Activated naive CD4-positive, alpha-beta T cell treated with anti-CD3 and anti-CD28 coated beads, Interleukin-2, amount 10 ng/mL, durations not matched to agents 7 days and 5 days (primary cell): ENCODE measurements at regions not wholly inside any gene's neighbourhood (a gene's known extent, or its start where the extent isn't known, plus 50 kb on each side); places are given as distances from the start of the nearest gene placed in this dataset.

Source experiments
- CTCF ChIA-PET: fragments of 350-600 bp; sonication (Branson Sonifier 250); formaldehyde crosslinking; loops from one replicate; lab custom pipeline; 2021; ENCODE audit warnings: antibody characterized with exemption; lab: Charles Lee
- DNase-seq: peaks from one replicate; pipeline ENCODE4 v3.0.0-alpha.2; 2020
- H3K27ac Mint-ChIP-seq: one replicate; pipeline ENCODE4 v1.8.0; 2021; ENCODE audit warnings: mild to moderate bottlenecking, moderate library complexity, mixed read lengths
- H3K27me3 Mint-ChIP-seq: one replicate; pipeline ENCODE4 v1.8.0; 2021; ENCODE audit warnings: mild to moderate bottlenecking, mixed read lengths
- H3K36me3 Mint-ChIP-seq: one replicate; pipeline ENCODE4 v1.8.0; 2021; ENCODE audit warnings: mixed read lengths
- H3K4me1 Mint-ChIP-seq: one replicate; pipeline ENCODE4 v1.8.0; 2021; ENCODE audit warnings: mixed read lengths
- H3K4me3 Mint-ChIP-seq: one replicate; pipeline ENCODE4 v1.8.0; 2021; ENCODE audit warnings: mild to moderate bottlenecking, moderate library complexity, mixed read lengths
- H3K9me3 Mint-ChIP-seq: one replicate; pipeline ENCODE4 v1.8.0; 2021; ENCODE audit warnings: mixed read lengths

DNA sequence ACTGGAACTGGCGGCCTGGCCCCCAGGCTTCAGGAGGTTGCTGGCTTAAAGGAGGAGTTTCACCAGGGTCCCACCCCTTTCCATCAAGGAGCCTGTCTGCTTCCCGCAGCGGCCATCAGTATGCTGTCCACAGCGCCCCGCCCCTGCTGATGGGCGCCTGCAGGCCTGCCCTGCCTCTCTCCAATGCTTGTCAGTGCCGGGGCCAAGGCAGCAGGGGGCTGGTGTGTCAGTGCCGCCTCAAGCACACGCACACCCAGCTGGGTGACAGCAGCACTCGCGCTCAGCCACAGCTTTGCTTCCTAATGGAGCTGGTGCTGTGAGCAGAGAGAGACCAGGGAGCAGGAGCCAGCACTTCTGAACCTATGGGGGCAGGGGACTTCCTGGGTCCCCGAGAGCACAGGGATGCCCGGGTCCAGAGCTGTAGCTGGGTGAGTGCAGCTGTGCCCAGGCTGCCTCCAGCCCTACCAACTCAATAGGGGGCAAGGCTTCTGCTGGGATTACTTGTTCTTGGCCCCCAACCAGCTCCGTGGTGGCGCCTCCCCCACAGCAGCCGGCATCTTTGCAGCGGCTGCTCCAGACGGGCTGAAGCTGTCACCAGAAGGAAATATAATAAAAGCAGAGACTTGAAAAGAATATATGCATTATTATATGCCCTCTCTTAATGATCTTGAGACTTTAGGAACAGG lies 377.2 kb upstream of the LRATD1 start:
- Mint-ChIP-seq H3K36me3 (no peaks in the 10 kb centered on the region), H3K27me3 (no peaks in the 10 kb centered on the region), H3K4me1 (no peaks in the 10 kb centered on the region), H3K27ac (no peak overlapping the region), H3K9me3 (no peaks in the 10 kb centered on the region), H3K4me3 (no peak overlapping the region)
- no peak for DNase-seq
- CTCF ChIA-PET, result no interaction called here

DNA sequence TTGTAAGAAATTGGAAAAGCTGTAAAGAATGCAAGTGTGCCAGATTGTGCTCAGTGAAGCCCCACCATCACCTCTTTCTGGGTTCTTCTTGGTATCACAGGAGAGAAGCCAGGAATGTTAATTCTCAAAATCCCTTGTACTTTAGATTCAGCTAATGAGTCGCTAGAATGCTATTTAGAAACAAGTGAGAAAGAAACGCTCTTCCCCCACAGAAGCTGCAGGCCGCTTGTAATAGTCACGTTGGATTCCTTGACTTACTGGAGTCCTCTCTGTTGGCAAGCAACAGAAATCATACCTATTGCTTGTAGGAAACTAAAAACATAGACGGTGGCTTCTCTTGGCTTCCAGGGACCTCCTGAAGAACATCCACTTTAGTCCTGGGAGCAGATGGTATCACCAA lies 375.6 kb upstream of the LRATD1 start:
- no peak overlapping the region for H3K4me3 Mint-ChIP-seq
- CTCF ChIA-PET, result no interaction called here
- no peaks in the 10 kb centered on the region for H3K27me3 Mint-ChIP-seq
- H3K4me1 Mint-ChIP-seq, result no peaks in the 10 kb centered on the region
- no peaks in the 10 kb centered on the region for H3K36me3 Mint-ChIP-seq
- no peak overlapping the region for H3K27ac Mint-ChIP-seq
- DNase-seq, result no peak
- H3K9me3 Mint-ChIP-seq, result no peaks in the 10 kb centered on the region

DNA sequence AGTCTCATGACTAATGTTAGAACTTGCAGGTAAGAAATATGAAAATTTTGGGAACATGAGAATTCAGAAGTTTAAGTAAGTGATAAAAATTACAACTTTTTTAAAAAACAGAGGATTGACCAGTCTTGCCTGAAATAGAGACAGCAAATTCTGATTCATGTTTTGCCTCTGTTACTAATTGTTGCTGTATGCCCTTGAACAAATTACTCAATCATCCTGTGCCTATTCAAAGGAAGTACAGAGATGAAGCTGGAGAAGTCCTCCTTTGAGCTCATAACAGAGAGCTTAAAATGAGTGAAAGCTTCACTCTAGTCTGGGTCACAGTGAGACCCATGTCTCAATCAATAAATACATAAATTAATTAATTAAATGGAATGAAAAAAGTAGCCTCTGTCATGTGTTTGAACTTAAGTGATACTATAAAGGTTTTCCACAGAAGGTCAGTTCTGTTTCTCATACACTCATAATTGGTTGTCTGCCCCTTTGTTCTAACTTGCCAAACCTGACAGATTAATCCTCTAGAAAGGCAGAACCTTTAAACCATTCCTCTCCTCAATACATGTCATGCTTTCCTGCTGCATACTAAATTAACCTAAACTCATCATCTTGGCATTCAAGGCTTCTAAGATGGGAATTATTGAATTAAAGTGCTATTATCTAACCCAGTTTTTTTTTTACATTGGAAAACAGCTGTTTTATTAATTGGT lies 374.6 kb upstream of the LRATD1 start:
- H3K4me1 Mint-ChIP-seq, result no peaks in the 10 kb centered on the region
- no peak overlapping the region for H3K4me3 Mint-ChIP-seq
- no peaks in the 10 kb centered on the region for H3K36me3 Mint-ChIP-seq
- CTCF ChIA-PET, result no interaction called here
- DNase-seq, result no peak
- H3K27ac Mint-ChIP-seq, result no peak overlapping the region
- no peaks in the 10 kb centered on the region for H3K27me3 Mint-ChIP-seq
- no peaks in the 10 kb centered on the region for H3K9me3 Mint-ChIP-seq

DNA sequence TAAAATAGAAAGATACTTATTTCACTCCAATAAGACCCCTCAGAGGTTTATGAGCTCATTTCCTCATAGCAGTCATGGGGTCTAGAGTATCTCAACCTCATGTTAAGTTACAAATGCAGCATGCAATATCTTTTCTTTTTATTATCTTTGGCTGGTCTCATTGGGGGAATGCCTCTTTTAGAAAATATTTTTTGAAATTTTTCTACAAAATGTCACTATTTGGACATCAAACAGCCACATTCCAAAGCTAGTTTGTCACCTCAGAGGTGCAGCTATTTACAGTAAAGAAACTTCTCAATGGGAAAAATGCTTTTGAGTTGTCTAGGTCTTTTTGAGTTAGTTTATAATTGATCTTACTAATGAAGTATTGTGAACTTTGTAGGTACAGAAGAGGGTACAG lies 370.7 kb upstream of the LRATD1 start:
- Mint-ChIP-seq H3K27ac (no peak overlapping the region), H3K4me3 (no peak overlapping the region), H3K36me3 (no peaks in the 10 kb centered on the region), H3K4me1 (no peaks in the 10 kb centered on the region), H3K9me3 (no peaks in the 10 kb centered on the region), H3K27me3 (no peaks in the 10 kb centered on the region)
- no peak for DNase-seq
- CTCF ChIA-PET, result no interaction called here

DNA sequence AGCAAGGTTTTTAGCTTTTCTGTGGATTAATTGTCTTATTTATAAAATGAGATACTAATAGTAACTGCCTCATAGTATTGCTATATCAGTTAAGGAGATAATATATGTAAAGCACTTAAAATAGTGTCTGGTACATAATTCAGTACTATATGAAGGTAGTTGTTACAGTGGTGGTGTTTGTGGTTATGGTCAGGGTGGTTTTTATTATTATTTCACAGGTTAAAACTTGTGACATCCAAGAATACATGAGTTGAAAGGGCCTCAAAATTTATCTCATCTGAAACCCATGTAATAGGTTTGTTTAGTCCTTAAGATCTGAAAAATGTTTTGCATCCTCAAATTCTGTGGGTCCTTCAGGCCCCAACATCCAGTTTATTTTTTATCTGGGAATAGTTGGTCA lies 369.5 kb upstream of the LRATD1 start:
- no peaks in the 10 kb centered on the region for H3K9me3 Mint-ChIP-seq
- no peaks in the 10 kb centered on the region for H3K36me3 Mint-ChIP-seq
- no peaks in the 10 kb centered on the region for H3K27me3 Mint-ChIP-seq
- H3K4me1 Mint-ChIP-seq, result no peaks in the 10 kb centered on the region
- no peak for DNase-seq
- H3K4me3 Mint-ChIP-seq, result no peak overlapping the region
- no peak overlapping the region for H3K27ac Mint-ChIP-seq
- CTCF ChIA-PET, result no interaction called here

DNA sequence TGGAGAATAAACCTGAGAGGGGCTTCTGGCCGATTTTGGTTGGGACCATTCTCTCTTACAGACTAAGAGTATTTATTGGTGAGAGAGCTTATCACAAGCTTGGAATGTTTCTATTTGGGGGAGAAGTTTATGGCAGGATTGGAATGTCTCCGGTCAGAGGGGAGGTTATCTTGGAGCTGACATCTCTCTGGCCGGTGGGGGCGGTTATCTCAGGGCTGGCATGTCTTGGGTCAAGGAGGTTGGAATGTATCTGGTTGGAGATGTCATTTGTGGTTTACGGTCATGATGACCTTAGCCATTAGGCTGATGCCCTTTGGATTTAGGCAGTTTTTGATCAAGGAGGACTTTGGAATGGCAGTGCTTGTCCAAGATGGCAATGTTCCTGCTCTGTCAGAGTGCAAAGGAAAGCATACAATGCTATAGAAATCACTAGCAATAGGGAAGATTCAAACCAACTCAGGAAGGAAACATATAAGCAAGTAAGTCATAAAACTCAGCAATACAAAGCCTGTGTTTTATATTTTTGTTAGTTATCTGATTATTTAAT lies 362.4 kb upstream of the LRATD1 start:
- H3K36me3 Mint-ChIP-seq, result no peaks in the 10 kb centered on the region
- no peak overlapping the region for H3K4me3 Mint-ChIP-seq
- DNase-seq, result no peak
- H3K4me1 Mint-ChIP-seq, result no peaks in the 10 kb centered on the region
- H3K9me3 Mint-ChIP-seq, result peaks cover 10% of the 10 kb centered on the region
- H3K27ac Mint-ChIP-seq, result no peak overlapping the region
- CTCF ChIA-PET, result no interaction called here
- H3K27me3 Mint-ChIP-seq, result no peaks in the 10 kb centered on the region

DNA sequence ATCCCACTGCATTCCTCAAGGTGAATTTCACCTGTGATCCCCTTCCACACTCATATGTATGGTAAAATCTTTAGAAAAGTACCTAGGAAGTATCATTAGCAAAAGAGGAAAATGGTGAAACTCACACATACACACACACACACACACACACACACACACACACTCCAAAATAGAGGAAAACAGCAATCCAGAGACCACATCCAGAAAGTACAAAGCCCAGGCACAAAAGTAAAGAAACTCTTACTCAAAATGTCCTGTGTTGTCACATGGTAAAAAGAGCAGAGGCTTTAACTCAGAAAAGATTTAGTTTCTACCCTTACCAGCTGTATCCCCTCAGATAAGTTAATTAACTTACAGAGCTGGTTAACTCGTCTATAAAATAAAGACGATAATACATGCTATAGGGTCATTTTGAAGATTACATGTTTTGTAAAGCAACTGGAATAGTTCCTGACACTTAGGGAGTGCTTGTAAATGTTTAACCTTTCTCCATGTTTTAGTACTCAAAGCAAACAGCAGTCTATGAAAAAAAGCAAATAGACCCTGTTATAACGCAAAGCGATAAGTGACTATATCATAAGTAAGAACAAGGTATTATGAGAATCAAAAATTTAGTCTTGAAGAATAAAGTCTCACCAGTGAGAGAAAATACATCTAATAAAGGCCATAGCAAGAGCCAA lies 360.0 kb upstream of the LRATD1 start:
- H3K27me3 Mint-ChIP-seq, result no peaks in the 10 kb centered on the region
- CTCF ChIA-PET, result no interaction called here
- H3K4me3 Mint-ChIP-seq, result no peak overlapping the region
- peaks cover 10% of the 10 kb centered on the region for H3K9me3 Mint-ChIP-seq
- no peak overlapping the region for H3K27ac Mint-ChIP-seq
- DNase-seq, result no peak
- H3K4me1 Mint-ChIP-seq, result no peaks in the 10 kb centered on the region
- no peaks in the 10 kb centered on the region for H3K36me3 Mint-ChIP-seq

DNA sequence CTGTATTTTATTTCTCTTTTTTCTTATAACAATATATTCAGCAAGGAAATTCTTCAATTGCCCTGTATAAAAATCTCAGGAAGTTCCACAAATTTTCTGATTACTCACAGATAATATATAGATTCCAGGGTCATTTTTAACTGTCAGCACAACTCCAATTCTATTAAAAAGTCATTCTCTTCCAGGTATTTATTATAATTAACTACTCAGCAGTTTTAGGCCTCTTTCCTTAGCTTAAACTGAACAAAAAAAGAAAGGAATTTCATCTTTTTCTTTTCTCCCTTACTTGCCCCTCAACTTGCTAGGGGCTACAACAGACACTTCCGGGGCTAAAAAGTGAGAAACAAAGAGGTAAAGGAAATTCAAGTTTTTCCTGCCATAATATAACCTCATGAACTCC lies 358.9 kb upstream of the LRATD1 start:
- H3K9me3 Mint-ChIP-seq, result peaks cover 12% of the 10 kb centered on the region
- no peaks in the 10 kb centered on the region for H3K27me3 Mint-ChIP-seq
- H3K4me1 Mint-ChIP-seq, result no peaks in the 10 kb centered on the region
- no peak overlapping the region for H3K4me3 Mint-ChIP-seq
- H3K36me3 Mint-ChIP-seq, result no peaks in the 10 kb centered on the region
- DNase-seq, result no peak
- H3K27ac Mint-ChIP-seq, result no peak overlapping the region
- CTCF ChIA-PET, result no interaction called here

DNA sequence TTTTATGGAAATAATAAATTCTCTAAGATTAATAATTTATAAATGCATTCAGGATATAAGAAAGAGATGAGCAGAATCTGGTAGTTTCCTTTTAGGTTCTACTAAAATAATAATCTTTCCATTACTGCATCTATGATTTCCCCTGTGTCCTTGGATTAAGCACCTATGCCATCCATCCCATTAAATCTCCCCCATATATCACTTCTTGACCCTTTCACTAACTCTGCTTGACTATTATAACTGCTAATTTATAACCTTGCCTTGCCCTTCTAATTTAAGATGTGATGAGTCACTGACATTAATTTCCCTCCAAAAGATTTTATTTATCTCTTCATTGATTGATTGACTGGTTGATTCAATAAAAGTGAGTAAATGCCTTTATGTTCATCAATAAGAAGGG lies 348.3 kb upstream of the LRATD1 start:
- H3K36me3 Mint-ChIP-seq, result no peaks in the 10 kb centered on the region
- no peaks in the 10 kb centered on the region for H3K27me3 Mint-ChIP-seq
- no peak for DNase-seq
- no peak overlapping the region for H3K27ac Mint-ChIP-seq
- no peak overlapping the region for H3K4me3 Mint-ChIP-seq
- H3K9me3 Mint-ChIP-seq, result peaks cover 12% of the 10 kb centered on the region
- CTCF ChIA-PET, result no interaction called here
- H3K4me1 Mint-ChIP-seq, result no peaks in the 10 kb centered on the region

DNA sequence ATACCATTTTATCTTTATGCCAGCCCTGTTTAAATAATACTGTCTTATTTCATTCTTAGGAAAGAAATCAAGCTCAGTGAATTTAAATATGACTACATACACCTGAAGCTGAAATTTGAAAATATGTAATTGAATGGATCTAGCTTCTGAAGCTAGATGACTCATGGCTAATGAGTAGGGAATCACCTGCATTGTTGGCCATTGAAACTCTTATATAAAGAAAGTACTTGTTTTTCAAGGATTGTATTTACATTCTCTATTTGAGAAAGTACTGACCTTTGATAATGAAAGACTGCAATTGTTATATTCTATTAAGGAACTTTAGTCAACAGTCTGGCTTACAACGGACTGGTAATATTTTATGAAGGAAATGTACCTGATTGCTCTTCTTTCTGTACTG lies 346.7 kb upstream of the LRATD1 start:
- no peak for DNase-seq
- Mint-ChIP-seq H3K4me1 (no peaks in the 10 kb centered on the region), H3K27ac (no peak overlapping the region), H3K27me3 (no peaks in the 10 kb centered on the region), H3K36me3 (no peaks in the 10 kb centered on the region), H3K4me3 (no peak overlapping the region), H3K9me3 (peaks cover 14% of the 10 kb centered on the region)
- CTCF ChIA-PET, result interaction anchor here (0.6 kb wide), 1 partner anchor 113 kb away, joined by 3 read pairs; no protein-coding TSS in a partner anchor

DNA sequence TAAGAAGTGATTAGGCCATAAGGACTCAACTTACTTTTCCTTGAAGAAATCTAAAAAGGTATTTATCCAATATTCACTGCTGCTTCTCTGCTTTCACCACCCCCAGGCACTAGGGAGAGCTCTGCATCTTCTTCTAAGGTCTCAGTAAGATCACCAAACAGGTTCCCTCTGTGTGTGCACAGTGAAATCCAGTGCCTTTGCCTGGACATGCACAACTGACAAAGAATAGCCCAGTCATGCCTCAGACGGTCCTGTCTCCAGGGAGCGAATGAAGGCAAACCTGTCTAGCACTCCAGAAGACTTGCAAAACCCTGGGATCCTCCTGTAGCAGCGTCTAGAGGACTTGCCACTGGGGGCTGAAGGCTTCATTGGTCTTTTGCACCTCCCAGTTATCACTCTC lies 344.5 kb upstream of the LRATD1 start:
- no peak for DNase-seq
- CTCF ChIA-PET, result no interaction called here
- no peaks in the 10 kb centered on the region for H3K36me3 Mint-ChIP-seq
- peaks cover 12% of the 10 kb centered on the region for H3K9me3 Mint-ChIP-seq
- no peaks in the 10 kb centered on the region for H3K27me3 Mint-ChIP-seq
- H3K4me1 Mint-ChIP-seq, result no peaks in the 10 kb centered on the region
- no peak overlapping the region for H3K27ac Mint-ChIP-seq
- no peak overlapping the region for H3K4me3 Mint-ChIP-seq

DNA sequence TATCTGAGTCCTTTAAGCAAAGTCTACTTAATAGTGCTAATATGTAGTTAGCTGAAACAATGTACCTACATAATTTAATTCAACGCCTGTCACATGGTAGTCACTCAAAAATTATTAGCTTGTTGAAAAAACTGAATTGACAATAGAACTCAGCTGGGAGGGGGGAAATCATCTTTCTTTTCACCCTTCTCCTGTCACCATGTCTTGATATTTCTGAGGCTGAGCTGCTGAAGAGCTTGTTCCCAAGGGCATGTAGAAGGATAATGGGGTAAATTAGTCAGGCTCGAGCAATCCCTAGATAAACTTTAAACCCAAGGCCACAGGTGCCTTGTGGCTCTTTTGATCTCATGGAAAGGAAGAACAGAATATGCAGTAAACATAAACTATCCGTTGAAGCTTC lies 339.6 kb upstream of the LRATD1 start:
- Mint-ChIP-seq H3K4me1 (no peaks in the 10 kb centered on the region), H3K36me3 (no peaks in the 10 kb centered on the region), H3K9me3 (peaks cover 5% of the 10 kb centered on the region), H3K4me3 (no peak overlapping the region), H3K27me3 (no peaks in the 10 kb centered on the region), H3K27ac (no peak overlapping the region)
- no peak for DNase-seq
- CTCF ChIA-PET, result no interaction called here

DNA sequence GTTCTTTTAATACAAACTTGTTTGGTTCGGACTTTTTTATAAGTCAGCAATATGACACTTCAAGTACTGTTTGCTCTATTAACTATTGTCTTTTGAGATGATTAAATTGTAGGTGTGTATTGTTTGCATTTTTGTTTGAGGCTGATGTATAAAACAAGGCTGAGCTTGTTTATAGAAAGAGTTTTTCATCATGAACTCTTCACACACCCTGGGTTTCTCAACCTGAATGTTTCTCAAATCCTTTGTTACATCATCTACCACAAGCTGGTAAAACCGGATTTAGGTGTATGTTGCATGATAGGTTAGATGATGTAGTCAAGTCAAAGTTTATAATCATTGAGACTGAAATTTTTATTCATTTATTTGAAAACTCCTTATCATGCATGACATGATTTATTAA lies 335.2 kb upstream of the LRATD1 start:
- no peaks in the 10 kb centered on the region for H3K27me3 Mint-ChIP-seq
- CTCF ChIA-PET, result no interaction called here
- no peak overlapping the region for H3K4me3 Mint-ChIP-seq
- DNase-seq, result no peak
- peaks cover 2% of the 10 kb centered on the region for H3K9me3 Mint-ChIP-seq
- no peaks in the 10 kb centered on the region for H3K36me3 Mint-ChIP-seq
- H3K27ac Mint-ChIP-seq, result no peak overlapping the region
- H3K4me1 Mint-ChIP-seq, result no peaks in the 10 kb centered on the region

DNA sequence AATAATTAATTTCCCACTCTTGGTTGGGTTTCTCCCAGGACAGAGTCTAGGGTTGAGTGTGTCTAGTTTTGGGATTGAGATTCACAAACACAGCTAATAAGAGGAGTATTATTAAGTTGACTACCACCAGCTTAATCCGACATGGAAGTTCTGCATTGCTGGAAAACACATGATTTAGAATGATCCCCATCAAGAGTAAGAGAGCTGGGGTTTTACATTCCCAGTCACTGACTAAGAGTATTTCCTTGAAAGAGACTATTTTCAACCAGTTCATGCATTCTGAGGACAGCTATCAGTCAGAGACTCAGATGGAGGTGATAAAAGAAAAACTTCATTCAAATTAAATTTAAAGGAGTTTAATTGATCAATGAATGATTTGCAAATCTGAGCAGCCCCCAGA lies 334.6 kb upstream of the LRATD1 start:
- Mint-ChIP-seq H3K27ac (no peak overlapping the region), H3K36me3 (no peaks in the 10 kb centered on the region), H3K4me3 (no peak overlapping the region)

DNA sequence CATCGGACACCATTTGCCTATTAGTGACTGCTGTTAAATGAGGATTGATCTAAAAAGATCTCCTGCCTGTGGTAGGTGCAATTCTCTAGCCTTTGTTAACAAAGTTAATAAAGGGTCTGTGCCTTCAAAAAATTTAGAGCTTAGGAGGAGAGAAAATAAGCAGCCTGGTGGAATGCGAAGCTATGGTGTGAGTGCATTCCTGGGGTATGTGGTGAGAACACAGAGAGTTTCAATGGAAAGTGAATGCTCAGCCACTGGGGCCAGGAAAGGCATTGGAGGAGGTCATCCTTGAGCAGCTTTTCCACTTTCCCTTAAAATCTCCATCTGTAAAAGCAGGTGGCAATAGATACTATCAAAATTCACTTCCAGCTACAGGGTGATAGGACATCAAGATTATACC lies 331.2 kb upstream of the LRATD1 start:
- DNase-seq, result no peak
- Mint-ChIP-seq H3K4me3 (no peak overlapping the region), H3K27ac (no peak overlapping the region), H3K4me1 (no peaks in the 10 kb centered on the region), H3K27me3 (no peaks in the 10 kb centered on the region), H3K9me3 (peaks cover 2% of the 10 kb centered on the region), H3K36me3 (no peaks in the 10 kb centered on the region)
- CTCF ChIA-PET, result no interaction called here

More for the DNA sequence above, 334.6 kb upstream of the LRATD1 start:
- no peaks in the 10 kb centered on the region for H3K4me1 Mint-ChIP-seq
- CTCF ChIA-PET, result no interaction called here
- H3K27me3 Mint-ChIP-seq, result no peaks in the 10 kb centered on the region
- no peak for DNase-seq
- peaks cover 2% of the 10 kb centered on the region for H3K9me3 Mint-ChIP-seq
